Right atrium auricular region (tissue), 2 donors: ENCODE measurements at regions not wholly inside any gene's neighbourhood (a gene's known extent, or its start where the extent isn't known, plus 50 kb on each side); places are given as distances from the start of the nearest gene placed in this dataset.

Source experiments
- DNase-seq: peaks from one replicate; pipeline ENCODE4 v3.0.0-alpha.2; 2019; ENCODE audit warnings: low spot score
- H3K27ac ChIP-seq, 2 donors: fragments of 200-600 bp; sonication (generic); 1 replicate in 1 of 2; 2 replicates in 1 of 2; pipeline ENCODE4 v1.5.1; 2016 to 2019
- H3K27me3 ChIP-seq, 2 donors: fragments of 200-600 bp; sonication (generic); one replicate each; pipeline versions ENCODE4 v1.5.1 to v1.6.0; 2017 to 2019
- H3K36me3 ChIP-seq: fragments of 200-600 bp; sonication (generic); one replicate; pipeline ENCODE4 v1.5.1; 2016
- H3K4me1 ChIP-seq, 2 donors: fragments of 200-600 bp; sonication (generic); one replicate each; pipeline versions ENCODE4 v1.5.1 to v1.6.0; 2017 to 2019
- H3K4me3 ChIP-seq, 2 donors: fragments of 200-600 bp; sonication (generic); 1 replicate in 1 of 2; 2 replicates in 1 of 2; pipeline ENCODE4 v1.5.1; 2017 to 2019; ENCODE audit warnings: mild to moderate bottlenecking in 1 of 2, moderate library complexity in 1 of 2
- H3K9me3 ChIP-seq, 2 donors: fragments of 200-600 bp; sonication (generic); one replicate each; pipeline ENCODE4 v1.5.1; 2019
- TF ChIP-seq, protein P1 (sequence below), 2 donors: fragments of 200-600 bp; sonication (generic); IDR thresholded peaks; one replicate each; pipeline ENCODE4 v1.5.1; 2019; ENCODE audit warnings: antibody characterized with exemption in 2 of 2

DNA sequence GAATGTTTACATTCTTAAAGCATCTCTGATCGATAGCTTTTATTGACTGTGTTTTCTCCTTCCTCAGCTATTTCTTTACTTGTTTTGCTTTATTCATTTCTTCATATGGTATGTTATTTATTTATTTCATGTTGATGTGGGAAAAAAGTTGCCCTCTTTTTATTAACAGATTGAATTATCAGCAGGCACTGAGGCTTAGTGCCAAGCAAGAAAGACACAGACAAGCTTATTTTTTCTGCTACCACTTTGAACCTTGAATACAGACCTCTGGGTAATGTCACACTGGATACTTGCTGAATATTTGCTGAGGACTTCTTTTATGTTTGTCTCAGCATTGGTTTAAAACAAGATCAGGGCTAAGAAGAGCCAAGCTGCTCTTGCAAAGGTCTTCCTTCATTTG is 162.0 kb upstream of the CNTN6 start:
- Histone ChIP-seq H3K4me1 (no peaks in the 10 kb centered on the region), H3K9me3 (no peaks in the 10 kb centered on the region), H3K27me3 (no peaks in the 10 kb centered on the region), H3K4me3 (no peak overlapping the region), H3K36me3 (no peaks in the 10 kb centered on the region), H3K27ac (no peak overlapping the region)
- no peak for DNase-seq
- TF ChIP-seq, protein P1, sequence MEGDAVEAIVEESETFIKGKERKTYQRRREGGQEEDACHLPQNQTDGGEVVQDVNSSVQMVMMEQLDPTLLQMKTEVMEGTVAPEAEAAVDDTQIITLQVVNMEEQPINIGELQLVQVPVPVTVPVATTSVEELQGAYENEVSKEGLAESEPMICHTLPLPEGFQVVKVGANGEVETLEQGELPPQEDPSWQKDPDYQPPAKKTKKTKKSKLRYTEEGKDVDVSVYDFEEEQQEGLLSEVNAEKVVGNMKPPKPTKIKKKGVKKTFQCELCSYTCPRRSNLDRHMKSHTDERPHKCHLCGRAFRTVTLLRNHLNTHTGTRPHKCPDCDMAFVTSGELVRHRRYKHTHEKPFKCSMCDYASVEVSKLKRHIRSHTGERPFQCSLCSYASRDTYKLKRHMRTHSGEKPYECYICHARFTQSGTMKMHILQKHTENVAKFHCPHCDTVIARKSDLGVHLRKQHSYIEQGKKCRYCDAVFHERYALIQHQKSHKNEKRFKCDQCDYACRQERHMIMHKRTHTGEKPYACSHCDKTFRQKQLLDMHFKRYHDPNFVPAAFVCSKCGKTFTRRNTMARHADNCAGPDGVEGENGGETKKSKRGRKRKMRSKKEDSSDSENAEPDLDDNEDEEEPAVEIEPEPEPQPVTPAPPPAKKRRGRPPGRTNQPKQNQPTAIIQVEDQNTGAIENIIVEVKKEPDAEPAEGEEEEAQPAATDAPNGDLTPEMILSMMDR (IDR thresholded peaks at IDR 0.05): no peak

DNA sequence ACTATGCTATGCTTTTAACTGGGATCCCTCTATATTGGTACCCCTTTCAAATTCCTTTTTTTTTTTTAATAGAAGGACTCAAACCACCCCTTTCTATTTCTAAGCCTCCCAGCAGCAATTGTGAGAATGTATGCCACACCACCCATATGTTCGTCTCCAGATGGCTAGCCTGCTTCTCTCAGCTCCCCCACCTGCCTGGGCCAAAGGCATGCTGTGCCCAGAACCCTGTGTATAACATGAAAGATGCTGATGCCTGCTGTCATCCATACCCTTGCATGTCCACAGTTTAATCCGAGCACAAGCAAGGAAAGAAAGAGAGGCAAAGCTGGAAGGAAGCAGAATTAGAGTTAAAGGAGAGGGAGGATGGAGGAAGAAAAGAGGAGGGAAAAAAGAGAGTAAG is 159.5 kb upstream of the CNTN6 start:
- H3K27me3 ChIP-seq: no peaks in the 10 kb centered on the region
- no peak for DNase-seq
- no peaks in the 10 kb centered on the region for H3K4me1 ChIP-seq
- H3K9me3 ChIP-seq: no peaks in the 10 kb centered on the region
- TF ChIP-seq, protein P1 (IDR thresholded peaks at IDR 0.05): no peak
- H3K36me3 ChIP-seq: no peaks in the 10 kb centered on the region
- H3K4me3 ChIP-seq: no peak overlapping the region
- no peak overlapping the region for H3K27ac ChIP-seq

DNA sequence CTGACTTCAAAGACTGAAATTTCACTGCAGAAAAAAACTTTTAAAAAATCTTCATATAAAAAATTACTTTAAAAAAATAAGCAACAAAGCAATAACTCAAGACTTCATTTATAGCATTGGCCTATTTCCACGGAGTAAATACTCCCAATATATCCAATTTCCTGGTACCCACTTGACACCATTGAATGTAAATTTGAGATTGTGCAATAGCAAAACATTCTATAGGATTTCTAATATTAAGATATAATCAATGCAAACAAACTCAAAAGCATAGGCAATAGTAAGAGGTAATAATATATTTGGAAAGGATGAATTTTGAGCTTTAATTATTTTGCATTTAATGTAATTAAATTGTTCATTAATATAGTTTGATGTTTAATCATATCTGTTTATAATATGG is 148.0 kb upstream of the CNTN6 start:
- Histone ChIP-seq H3K27ac (no peak overlapping the region), H3K9me3 (no peaks in the 10 kb centered on the region), H3K4me1 (no peaks in the 10 kb centered on the region), H3K36me3 (no peaks in the 10 kb centered on the region), H3K27me3 (no peaks in the 10 kb centered on the region), H3K4me3 (no peak overlapping the region)
- TF ChIP-seq, protein P1 (IDR thresholded peaks at IDR 0.05): no peak
- DNase-seq: no peak

- H3K4me1 ChIP-seq: no peaks in the 10 kb centered on the region
- H3K4me3 ChIP-seq: no peak overlapping the region
- TF ChIP-seq, protein P1 (IDR thresholded peaks at IDR 0.05): no peak
- H3K9me3 ChIP-seq: no peaks in the 10 kb centered on the region
- no peak for DNase-seq
- no peaks in the 10 kb centered on the region for H3K36me3 ChIP-seq
- no peak overlapping the region for H3K27ac ChIP-seq
- no peaks in the 10 kb centered on the region for H3K27me3 ChIP-seq
Measured at GRCh38 chr3:945738-946137, 147.1 kb upstream of the CNTN6 start.

DNA sequence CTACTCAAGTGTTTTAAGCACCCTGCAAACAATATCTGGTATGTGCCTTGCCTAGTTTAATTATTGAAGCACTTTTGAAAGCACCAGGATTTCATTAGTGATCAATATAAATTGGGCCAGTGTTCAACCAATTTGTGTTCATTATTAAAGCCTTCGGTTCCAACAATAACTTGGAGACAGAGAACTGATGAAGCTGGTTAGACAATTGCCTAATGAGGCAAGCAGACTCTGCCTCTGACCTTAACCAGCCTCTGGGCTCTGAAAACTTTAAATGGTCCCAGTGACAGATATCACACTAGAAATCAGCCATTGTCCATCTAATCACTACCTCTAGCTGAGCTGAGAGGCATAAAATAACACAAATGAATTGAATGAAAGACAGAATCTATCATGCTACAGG is 139.9 kb upstream of the CNTN6 start:
- Histone ChIP-seq H3K4me3 (no peak overlapping the region), H3K9me3 (no peaks in the 10 kb centered on the region), H3K27ac (no peak overlapping the region), H3K27me3 (no peaks in the 10 kb centered on the region), H3K36me3 (no peaks in the 10 kb centered on the region), H3K4me1 (no peaks in the 10 kb centered on the region)
- DNase-seq: no peak
- TF ChIP-seq, protein P1 (IDR thresholded peaks at IDR 0.05): no peak

DNA sequence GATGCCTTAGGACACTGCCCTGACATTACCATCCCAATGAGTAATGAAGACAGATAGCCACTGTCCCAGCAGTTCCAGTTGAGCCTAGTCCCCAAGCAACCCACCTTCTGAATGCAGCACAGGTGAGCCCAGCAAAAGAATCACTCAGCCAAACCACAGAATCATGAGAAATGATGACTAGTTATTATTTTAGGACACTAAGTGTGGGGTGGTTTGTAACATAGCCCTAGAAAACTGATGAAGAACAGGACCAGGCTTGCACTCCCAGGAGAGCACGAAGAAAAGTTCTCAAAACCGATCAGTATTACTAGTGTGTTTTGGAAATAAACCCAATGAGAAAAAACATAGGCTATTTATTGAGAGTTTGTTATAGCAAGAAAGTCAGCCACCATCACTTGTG is 129.6 kb upstream of the CNTN6 start:
- TF ChIP-seq, protein P1 (IDR thresholded peaks at IDR 0.05): no peak
- Histone ChIP-seq H3K9me3 (no peaks in the 10 kb centered on the region), H3K36me3 (no peaks in the 10 kb centered on the region), H3K4me3 (no peak overlapping the region), H3K27ac (no peak overlapping the region), H3K4me1 (no peaks in the 10 kb centered on the region), H3K27me3 (no peaks in the 10 kb centered on the region)
- DNase-seq: no peak
